Cerebellar cortex (tissue), 1 donor: ENCODE measurements at regions not wholly inside any gene's neighbourhood (a gene's known extent, or its start where the extent isn't known, plus 50 kb on each side); places are given as distances from the start of the nearest gene placed in this dataset.
"Not testable (repeated sequence)": the region's sequence is repeated elsewhere in the genome, so short reads cannot be mapped to it uniquely, and the experiment has no call there.

Experiments
- DNase-seq: peaks from one replicate; pipeline ENCODE4 v3.0.0-alpha.2; 2015; ENCODE audit warnings: low spot score

DNA sequence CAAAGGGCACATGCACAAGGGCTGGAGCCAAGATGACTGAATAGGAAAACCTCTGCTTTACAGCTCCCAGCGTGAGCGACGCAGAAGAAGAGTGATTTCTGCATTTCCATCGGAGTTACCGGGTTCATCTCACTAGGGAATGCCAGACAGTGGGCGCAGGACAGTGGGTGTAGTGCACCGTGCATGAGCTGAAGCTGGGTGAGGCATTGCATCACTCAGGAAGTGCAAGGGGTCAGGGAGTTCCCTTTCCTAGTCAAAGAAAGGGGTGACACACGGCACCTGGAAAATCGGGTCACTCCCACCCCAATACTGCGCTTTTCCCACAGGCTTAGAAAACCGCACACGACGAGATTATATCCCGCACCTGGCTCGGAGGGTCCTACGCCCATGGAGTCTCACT lies 64.5 kb upstream of the HTR1E start:
- DNase-seq: not testable (repeated sequence)

GRCh38 chr6:86871681-86872080 lies 65.6 kb upstream of the HTR1E start:
- DNase-seq: no peak

- no peak for DNase-seq
These were observed 67.8 kb upstream of the HTR1E start for GRCh38 chr6:86869500-86869899.

DNA sequence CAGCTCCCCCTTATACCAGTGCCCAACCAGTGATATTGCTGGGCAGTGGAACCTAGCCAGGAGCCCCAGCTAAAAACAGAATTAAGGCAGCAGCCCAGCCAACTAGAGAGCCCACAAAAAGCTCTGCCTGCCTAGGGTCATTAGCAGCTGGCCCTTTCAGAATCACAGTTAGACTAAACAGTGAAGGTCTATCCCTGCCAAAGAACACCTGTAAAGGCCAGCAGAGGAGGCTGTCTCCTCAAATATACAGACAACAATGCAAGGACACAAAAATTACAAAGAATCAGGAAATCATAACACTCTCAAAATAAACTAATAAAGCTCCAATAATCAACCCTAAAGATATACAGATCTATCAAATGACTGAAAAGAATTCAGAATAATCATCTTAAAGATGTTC lies 77.8 kb upstream of the HTR1E start:
- no peak for DNase-seq

GRCh38 chr6:86858970-86859369 lies 78.4 kb upstream of the HTR1E start:
- no peak for DNase-seq

GRCh38 chr6:86857783-86858182 lies 79.5 kb upstream of the HTR1E start:
- no peak for DNase-seq

- DNase-seq: peak; percentile 65
These were observed 80.3 kb upstream of the HTR1E start for GRCh38 chr6:86856937-86857563.

DNA sequence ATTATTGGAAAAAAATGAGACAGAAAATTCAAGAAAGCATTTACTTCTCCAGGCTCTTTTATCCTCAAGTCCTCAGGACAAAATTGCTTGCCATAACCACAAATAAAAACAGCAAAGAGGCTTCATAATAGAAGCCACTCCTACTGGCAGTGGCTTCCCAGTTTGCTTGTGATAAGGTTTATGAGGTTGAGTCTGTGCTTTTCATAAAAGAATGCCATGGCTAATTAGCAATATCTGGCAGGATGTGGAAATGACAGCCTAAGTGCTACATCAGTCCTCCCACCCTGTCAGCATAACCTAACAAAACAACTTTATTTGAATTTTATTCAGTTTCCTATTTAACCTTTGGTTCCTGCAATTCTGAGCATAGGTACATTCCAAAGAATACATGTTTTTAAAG lies 80.9 kb upstream of the HTR1E start:
- DNase-seq: no peak

- no peak for DNase-seq
These were observed 88.3 kb upstream of the HTR1E start for GRCh38 chr6:86848986-86849385.

GRCh38 chr6:86832686-86833085 lies 104.6 kb upstream of the HTR1E start:
- DNase-seq: no peak

DNA sequence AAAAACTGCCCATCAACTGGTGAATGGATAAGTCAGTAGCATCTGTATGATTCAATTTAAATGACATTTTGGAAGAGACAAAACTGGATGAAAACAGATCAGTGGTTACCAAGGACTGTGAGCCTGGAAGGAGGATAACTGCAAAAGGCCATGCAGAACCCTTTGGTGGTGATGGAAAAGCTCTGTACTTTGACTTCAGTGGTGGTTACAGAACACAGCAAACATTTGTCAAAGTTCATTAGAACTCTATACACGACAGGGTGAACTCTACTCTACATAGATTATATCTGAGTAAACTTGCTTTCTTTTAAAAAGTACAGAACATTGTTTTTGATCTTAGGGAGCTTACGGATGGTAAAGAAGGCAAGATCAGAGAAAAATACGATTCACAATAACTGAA lies 111.9 kb upstream of the HTR1E start:
- DNase-seq: no peak

- no peak for DNase-seq
These were observed 114.6 kb upstream of the HTR1E start for GRCh38 chr6:86822747-86823146.

GRCh38 chr6:86820750-86821149 lies 116.6 kb upstream of the HTR1E start:
- DNase-seq: no peak

GRCh38 chr6:86793649-86794048 lies 143.7 kb upstream of the HTR1E start:
- DNase-seq: no peak

GRCh38 chr6:86791476-86791875 lies 145.9 kb upstream of the HTR1E start:
- no peak for DNase-seq

DNA sequence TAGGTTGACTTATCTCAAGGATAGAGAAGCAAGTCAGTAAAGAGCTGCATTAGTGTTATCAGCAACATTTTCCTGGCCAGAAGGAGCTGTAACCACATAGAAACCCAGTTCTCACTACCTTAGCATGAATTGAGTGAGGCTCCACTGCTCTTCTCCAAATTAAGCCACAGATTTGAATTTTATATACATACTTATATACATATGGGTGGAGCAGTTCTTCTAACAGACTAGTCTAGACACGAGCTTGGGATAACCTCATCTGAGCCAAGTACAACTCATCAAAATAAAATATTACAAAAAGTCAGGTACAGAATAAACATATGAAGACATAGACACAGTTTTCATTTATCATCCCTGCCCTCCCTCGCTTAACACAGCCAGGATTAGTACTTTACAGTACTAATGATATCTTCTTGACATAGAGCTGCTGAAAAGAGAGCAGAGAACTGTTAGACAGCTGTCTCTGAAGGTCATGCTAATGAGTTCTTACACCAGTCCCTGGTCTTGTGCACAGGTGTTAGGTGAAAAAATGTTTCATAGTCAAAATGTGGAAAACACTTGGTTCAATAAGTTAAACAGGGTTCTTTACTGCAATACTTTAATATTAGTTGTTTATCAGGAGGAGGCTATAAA lies 147.4 kb upstream of the HTR1E start:
- no peak for DNase-seq

DNA sequence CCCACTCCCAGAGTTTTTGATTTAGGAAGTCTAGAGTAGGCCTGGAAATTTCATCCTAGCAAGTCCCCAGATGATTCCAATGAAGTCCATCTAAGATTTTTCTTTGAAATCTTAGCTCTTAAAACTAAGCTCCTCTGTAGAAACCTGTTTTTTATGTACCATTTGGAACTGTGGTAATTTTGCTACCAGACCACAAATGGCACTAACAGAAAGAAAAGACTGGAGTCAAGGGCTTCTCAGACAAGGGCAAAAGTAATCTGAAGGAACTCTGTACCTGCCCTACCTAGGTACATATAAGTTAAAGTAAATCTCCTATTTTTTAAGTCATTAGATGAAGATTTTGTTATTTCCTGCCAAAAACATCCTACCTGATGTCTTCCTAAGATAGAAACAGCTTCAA lies 155.0 kb upstream of the HTR1E start:
- DNase-seq: no peak

DNA sequence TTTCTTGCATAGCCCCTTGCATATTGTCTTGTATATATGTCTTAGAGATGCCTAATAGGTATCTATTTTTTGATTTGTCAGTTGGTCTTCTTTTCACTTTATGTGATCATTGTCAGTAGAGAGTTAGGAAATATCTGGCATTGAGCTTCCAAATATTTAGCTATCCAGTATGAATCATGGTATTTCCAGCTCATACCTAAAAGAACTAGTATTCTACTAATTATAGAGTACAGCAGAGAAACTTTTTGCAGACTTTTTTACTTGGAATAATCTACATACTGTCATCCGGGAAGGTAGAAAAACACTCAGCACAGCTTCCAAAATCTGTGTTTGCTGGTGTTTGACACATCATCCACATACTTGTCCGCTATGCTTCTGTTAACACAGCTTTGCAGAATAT lies 156.4 kb upstream of the HTR1E start:
- DNase-seq: no peak

GRCh38 chr6:86775893-86776292 lies 161.4 kb upstream of the HTR1E start:
- DNase-seq: no peak

DNA sequence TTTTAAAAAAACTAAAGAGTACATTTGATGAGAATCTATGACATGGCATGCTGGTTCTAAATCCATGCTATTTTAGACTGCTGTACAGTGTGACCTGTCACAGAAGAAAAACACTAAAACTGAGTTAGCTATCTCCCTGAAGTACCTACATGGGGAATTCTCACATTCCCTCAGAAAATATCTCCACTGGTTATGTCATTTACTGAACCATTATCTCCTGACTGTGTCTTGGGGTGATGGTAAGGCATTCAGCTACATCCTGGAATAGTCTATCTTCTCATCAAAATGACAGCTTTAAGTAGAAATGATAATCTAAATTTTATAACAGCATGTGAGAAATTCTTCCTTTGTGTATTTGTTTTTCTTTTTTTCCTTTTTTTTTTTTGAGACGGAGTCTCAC lies 172.1 kb upstream of the HTR1E start:
- no peak for DNase-seq

- DNase-seq: not testable (repeated sequence)
These were observed 177.4 kb upstream of the HTR1E start for GRCh38 chr6:86759953-86760352.

- no peak for DNase-seq
These were observed 180.6 kb upstream of the HTR1E start for GRCh38 chr6:86756640-86757229.

GRCh38 chr6:86744048-86744447 lies 193.3 kb upstream of the HTR1E start:
- no peak for DNase-seq

DNA sequence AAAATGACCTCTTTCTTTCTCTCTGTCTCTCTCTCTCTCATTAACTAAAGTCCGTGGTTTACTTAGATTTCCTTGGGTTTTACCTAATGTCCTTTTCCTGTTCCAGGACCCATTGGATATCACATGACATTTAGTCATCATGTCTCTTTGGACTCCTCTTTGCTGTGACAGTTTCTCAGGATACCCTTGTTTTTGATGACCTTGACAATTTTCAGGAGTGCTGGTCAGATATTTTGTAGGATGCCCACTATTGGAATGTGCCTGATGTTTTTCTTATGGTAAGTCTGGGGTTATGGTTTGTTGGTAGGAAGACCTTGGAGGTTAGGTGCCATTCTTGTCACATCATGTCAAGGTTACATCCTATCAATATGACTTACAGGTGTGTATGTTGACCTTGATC lies 199.2 kb upstream of the HTR1E start:
- DNase-seq: no peak
